Endothelial cell of umbilical vein (primary cell): ENCODE measurements at regions not wholly inside any gene's neighbourhood (a gene's known extent, or its start where the extent isn't known, plus 50 kb on each side); places are given as distances from the start of the nearest gene placed in this dataset.

Source experiments
- CTCF ChIP-seq, 2 donors: IDR thresholded peaks; 1 replicate in 1 of 2; 2 replicates in 1 of 2; pipeline ENCODE4 v1.5.1; 2011; ENCODE audit warnings: low read length in 2 of 2, mild to moderate bottlenecking in 2 of 2, moderate library complexity in 2 of 2, control low read depth in 1 of 2, inconsistent platforms in 1 of 2, low read depth in 1 of 2; ENCODE audit not compliant: insufficient read depth in 1 of 2; ENCODE audit errors: extremely low read depth in 1 of 2
- EZH2 ChIP-seq: IDR thresholded peaks from 2 replicates; pipeline ENCODE4 v1.6.1; 2012; ENCODE audit warnings: borderline replicate concordance, low read depth, mild to moderate bottlenecking, moderate library complexity, low read length, inconsistent platforms; ENCODE audit not compliant: severe bottlenecking
- FOS ChIP-seq: IDR thresholded peaks from 2 replicates; pipeline ENCODE4 v1.6.1; 2011; ENCODE audit warnings: mild to moderate bottlenecking, low read length, moderate library complexity, borderline replicate concordance; ENCODE audit not compliant: insufficient read depth
- GATA2 ChIP-seq: IDR thresholded peaks from 2 replicates; pipeline ENCODE4 v1.7.0; 2011; ENCODE audit warnings: low read depth, mild to moderate bottlenecking, moderate library complexity, mixed read lengths, low read length; ENCODE audit not compliant: insufficient read length, insufficient read depth
- JUN ChIP-seq: IDR thresholded peaks from 2 replicates; pipeline ENCODE4 v1.6.1; 2011; ENCODE audit warnings: borderline replicate concordance, low read depth; ENCODE audit not compliant: insufficient read length, insufficient read depth
- MAX ChIP-seq: IDR thresholded peaks from 2 replicates; pipeline ENCODE4 v1.6.1; 2011; ENCODE audit not compliant: insufficient read depth, insufficient read length
- MYC ChIP-seq: IDR thresholded peaks from one replicate; pipeline ENCODE4 v1.6.1; 2011; ENCODE audit warnings: mild to moderate bottlenecking, low read depth, low read length
- POLR2A ChIP-seq: IDR thresholded peaks from 2 replicates; pipeline ENCODE4 v1.6.1; 2012; ENCODE audit warnings: low read depth, mild to moderate bottlenecking, control low read depth, low read length
- POLR2AphosphoS5 ChIP-seq: IDR thresholded peaks from 2 replicates; pipeline ENCODE4 v1.6.1; 2012; ENCODE audit warnings: low read depth, mild to moderate bottlenecking, control low read depth, low read length, moderate library complexity; ENCODE audit not compliant: insufficient read depth

GRCh38 chr21:22231013-22231412 is 1232.8 kb downstream of the NCAM2 start:
- TF ChIP-seq POLR2A (no peak), POLR2AphosphoS5 (no peak), CTCF (IDR thresholded peaks at IDR 0.05; ENCODE audit: extremely low read depth in 1 of 2, insufficient read depth in 1 of 2, low read depth in 1 of 2, low read length in 2 of 2) (no peak), EZH2 (no peak), MAX (no peak), MYC (no peak), JUN (no peak), FOS (no peak), GATA2 (no peak)
